HG03520 (cell line): ENCODE measurements at regions not wholly inside any gene's neighbourhood (a gene's known extent, or its start where the extent isn't known, plus 50 kb on each side); places are given as distances from the start of the nearest gene placed in this dataset.
"Not testable (repeated sequence)": the region's sequence is repeated elsewhere in the genome, so short reads cannot be mapped to it uniquely, and the experiment has no call there.

Experiments
- ATAC-seq: cut with Tn5 transposase; IDR thresholded peaks from one replicate; pipeline ENCODE4 v1.9.1; 2021; ENCODE audit warnings: mild to moderate bottlenecking, moderate library complexity; ENCODE audit not compliant: unreplicated experiment

DNA sequence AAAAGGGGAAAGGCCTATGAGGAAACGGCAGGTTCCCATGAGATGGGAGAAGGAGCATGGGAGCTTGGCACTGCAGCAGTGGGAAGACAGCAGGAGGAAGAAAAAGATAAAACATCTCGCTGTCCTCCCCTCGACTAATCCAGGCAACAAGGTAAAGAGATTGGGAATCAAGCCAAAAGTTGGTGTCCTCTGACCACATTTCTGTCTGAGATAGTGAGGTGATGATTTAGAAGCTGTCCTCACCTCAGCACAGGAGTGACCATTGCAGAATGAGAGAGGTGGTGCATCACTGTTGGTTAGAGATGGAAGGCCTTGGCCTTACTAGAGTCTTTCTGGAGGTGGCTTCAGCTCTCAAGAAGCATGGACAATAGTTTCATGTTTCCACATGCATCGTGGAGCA, 226.6 kb upstream of the CCDC54 start:
- ATAC-seq, result no peak

DNA sequence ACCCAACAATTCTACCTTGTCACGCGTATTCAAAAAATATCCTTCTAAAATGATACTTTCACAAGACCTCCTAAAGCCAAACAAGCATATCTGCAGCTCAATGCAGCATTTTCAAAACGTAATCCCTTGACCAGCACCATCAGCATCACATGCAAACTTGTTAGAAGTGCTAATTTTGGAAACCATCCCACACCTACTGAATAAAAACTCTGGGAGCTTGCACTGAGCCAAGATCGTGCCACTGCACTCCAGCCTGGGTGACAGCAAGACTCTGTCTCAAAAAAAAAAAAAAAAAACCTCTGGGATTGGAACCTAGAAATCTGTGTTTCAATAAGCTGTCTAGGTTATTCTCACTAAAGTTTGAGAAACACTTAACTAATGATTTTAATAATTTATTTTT, 223.3 kb upstream of the CCDC54 start:
- ATAC-seq, result no peak

- no peak for ATAC-seq
Measured at GRCh38 chr3:107172411-107172810, 204.8 kb upstream of the CCDC54 start.

DNA sequence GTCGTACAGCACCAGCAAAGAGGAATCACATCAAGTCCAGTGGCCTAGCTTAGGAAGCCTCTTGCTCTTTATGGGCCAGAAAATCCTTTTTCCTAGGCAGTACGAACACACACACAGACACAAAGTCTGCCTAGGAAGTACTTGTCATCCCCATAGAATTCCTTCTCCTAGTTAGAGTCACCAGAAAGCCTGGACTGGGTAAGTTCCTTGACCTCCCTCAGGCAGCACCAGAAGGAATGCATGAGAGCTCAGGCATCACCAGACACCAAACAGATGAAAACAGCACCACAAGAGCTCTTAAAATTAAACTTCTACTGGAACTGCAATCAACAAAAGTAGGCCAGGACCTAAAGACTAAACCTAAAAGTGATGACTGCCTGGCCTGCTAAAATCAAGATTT, 192.9 kb upstream of the CCDC54 start:
- ATAC-seq, result no peak

DNA sequence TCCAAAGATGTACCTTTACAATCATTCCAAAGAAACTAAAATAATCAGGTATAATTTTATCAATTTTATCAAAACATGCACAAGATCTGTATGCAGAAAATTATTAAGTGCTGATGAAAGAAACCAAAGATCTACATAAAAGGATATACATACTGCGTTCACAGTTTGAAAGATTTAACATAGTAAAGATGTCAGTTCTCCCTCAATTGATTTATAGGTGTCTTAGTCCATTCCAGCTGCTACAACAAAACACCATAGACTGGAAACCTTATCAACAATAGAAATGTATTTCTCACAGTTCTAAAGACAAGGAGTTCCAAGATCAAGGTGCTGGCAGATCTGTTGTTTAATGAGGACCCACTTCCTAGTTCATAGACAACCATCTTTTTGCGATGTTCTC, 189.0 kb upstream of the CCDC54 start:
- ATAC-seq, result no peak

- ATAC-seq, result no peak
Measured at GRCh38 chr3:107189158-107189791, 188.0 kb upstream of the CCDC54 start.

DNA sequence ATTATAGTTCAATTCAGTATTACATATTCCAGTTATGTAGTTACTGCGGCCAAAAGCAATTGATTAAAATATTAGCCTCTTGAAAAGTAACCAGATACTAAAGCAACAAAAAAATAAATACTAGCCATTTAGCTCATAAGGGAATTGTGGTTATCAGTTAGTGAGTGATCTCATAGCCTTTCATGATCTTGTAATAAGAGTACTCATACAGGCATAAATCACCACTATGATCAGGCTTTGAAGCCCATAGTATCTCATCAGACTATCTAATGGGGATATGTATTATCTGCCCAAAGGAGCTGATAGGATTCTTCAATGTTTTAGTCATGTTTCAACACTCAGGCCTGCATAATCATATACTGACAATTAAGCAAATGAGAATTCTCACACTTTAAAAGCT, 184.1 kb upstream of the CCDC54 start:
- no peak for ATAC-seq

- no peak for ATAC-seq
Measured at GRCh38 chr3:107198581-107199181, 178.6 kb upstream of the CCDC54 start.

DNA sequence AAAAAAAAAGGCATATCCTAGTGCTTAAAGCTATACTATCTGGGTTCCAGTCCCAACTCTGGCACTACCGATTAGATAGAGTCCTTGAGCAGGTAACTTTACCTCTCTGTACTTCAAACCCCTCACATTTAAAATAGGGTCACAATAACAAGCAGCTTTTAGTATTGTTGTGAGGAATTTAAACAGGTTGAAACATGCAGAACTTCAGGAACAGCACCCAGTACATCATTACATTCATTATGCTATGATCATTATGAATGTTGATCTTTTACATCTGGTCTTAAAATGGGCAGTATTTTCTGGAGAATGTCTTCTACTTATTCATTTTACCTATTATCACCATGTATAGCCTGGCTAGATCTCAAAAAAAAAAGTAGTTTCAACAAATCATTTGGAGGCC, 176.1 kb upstream of the CCDC54 start:
- ATAC-seq, result no peak

DNA sequence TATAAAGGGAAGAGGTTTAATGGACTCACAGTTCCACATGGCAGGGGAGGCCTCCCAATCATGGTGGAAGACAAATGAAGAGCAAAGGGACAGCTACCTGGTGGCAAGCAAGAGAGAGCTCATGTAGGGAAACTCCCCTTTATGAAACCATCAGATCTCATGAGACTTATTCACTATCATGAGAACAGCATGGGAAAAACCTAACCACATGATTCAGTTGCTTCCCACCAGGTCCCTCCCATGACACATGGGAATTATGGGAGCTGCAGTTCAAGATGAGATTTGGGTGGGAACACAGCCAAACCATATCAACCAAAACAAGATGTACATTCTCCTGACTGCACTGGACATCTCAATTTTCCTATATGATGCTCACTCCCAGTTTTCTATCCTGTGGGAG, 174.4 kb upstream of the CCDC54 start:
- not testable (repeated sequence) for ATAC-seq

GRCh38 chr3:107204121-107204520, 173.1 kb upstream of the CCDC54 start:
- ATAC-seq, result no peak

GRCh38 chr3:107205358-107205757, 171.9 kb upstream of the CCDC54 start:
- no peak for ATAC-seq

DNA sequence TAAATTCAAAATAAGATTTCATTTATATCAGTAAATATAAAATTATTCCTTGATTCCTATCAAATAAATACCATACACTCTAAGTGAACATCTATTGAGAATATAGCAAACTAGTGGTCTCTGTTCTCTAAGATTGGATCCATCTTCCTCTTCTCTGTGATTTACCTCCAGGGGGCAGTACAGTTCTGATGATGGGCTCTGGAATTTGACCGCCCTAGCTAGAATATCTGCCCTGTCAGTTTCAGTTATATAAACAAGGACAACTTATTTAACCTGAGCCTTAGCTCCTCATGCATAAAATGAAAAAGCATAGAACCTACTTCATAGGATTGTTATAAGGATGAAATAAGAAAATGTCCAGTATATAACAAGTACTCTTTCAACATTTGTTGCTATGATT, 171.1 kb upstream of the CCDC54 start:
- ATAC-seq, result no peak

- ATAC-seq, result no peak
Measured at GRCh38 chr3:107206945-107207344, 170.3 kb upstream of the CCDC54 start.

GRCh38 chr3:107208100-107208499, 169.1 kb upstream of the CCDC54 start:
- ATAC-seq, result no peak

GRCh38 chr3:107208796-107209195, 168.4 kb upstream of the CCDC54 start:
- ATAC-seq, result no peak

DNA sequence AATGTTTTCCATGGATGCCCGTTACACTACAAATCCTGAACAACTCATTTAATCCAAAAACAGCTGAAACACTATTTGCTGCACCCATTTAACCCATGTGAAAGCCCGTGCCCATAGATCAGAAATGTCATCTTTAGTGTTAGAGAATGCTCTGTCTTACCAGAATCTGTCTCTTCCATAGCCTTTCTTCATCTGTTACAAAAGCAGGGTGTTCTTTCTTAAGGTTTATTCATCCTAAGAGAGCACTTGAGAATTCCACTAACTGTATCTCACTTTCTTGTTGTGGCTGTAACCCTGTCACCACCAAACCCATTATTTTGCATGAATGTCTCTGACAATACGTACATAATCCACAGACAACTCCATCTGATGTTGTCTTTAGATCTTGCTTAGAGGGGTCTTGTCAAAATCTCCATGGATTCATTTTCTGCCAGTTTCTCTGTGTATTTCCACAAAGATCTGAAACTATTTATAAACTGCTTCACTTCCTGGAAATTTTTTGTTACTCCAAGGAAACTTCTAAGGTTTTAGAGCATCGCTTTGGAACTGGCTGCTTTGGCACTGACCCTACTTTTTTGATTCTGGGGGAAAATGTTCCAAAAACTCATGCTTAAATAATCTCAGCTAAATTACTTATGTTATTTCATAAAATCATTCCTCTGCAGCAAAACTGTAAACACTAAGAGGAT, 167.8 kb upstream of the CCDC54 start:
- ATAC-seq, result no peak

DNA sequence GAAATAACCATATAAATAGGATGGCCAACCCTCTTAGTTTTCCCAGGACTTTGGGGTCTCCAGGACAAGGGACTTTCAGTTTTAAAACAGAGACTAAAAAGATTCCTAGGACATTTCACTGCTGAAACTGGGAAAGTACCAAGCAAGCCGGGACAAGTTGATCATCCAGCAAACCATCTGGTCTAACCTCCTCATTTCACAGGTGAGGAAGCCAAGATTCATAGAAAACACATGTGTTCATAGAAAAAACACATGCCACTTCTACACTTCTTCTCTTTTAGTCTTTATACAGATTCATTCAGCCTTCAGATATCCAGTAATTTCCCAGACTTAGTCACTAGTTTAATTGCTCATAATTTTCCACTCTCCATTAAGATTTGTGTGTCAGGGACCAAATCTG, 165.6 kb upstream of the CCDC54 start:
- no peak for ATAC-seq

DNA sequence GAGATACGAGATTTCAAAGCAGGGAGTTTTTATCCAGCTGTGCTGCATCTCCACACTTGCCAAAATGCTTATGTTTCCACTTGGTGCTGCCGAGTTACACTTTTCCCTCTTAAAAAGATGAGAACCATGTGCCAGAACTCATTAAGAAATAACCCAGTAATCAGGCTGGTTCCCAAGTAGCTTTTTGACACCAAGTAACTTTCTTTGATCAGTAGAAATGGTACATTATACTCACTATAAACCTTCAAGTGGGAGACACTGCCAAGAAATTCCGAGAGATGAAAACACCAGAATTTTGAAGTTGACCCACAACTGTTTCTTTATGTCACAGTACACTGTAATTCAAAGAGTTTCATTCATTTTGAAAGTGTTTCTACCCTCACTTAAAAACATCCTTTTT, 164.6 kb upstream of the CCDC54 start:
- no peak for ATAC-seq

DNA sequence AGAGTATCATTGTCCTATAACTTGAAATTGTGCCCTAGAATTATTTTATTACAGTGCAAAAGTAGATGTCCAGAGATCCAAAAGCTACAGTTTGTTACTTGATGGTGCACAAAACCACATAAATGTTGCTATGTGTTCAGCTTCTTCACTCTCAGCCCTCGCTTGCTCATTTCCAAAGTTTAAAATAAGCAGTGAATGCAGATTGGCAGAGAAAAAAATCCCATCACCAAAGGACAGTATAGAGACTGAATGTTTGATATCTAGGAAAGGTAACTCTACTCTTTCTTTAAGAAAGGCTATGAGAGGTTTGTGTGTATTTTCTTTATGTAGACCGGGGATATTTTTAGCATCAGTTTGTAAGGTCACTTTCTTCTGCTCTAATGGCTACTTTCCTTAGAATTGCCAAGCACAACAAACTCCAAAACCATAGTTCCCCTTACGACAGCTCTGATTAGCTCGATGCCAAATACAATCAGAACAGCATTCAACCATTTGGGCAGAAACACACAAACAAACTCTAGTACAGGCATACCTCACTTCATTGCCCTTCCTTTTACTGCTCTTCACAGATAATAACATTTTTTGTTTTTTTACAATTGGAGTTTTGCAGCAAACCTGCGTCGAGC, 164.1 kb upstream of the CCDC54 start:
- ATAC-seq, result no peak

DNA sequence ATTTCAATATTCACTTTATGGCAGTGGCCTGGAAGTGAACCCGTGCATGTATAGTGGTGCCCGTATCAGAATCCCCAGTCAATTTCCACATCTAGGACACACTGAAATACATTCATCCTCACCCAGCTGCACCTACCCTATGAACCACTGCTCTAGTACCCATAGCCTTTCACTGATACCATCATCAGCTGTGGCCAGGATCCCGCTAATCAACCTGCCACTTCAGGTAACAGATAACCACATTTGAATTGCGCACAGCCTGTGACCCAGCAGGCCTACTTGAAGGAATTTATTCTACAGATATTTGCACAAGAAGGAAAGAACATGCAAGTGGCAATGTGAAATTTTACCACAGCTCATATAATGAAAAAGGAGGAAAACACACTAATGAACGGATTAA, 161.0 kb upstream of the CCDC54 start:
- ATAC-seq, result no peak

- ATAC-seq, result no peak
Measured at GRCh38 chr3:107216711-107217110, 160.5 kb upstream of the CCDC54 start.
